Fibroblast of pulmonary artery (primary cell): ENCODE measurements at regions not wholly inside any gene's neighbourhood (a gene's known extent, or its start where the extent isn't known, plus 50 kb on each side); places are given as distances from the start of the nearest gene placed in this dataset.
"Not testable (repeated sequence)": the region's sequence is repeated elsewhere in the genome, so short reads cannot be mapped to it uniquely, and the experiment has no call there.

ENCODE experiments used
- DNase-seq: peaks from one replicate; pipeline ENCODE4 v3.0.0-alpha.2; 2010; ENCODE audit warnings: low read depth
- H3K4me3 ChIP-seq: replicated peaks from 2 replicates; pipeline ENCODE4 v1.5.1; 2011; ENCODE audit warnings: low read depth, mild to moderate bottlenecking, control low read depth, low read length, moderate library complexity
- TF ChIP-seq, protein P1 (sequence below): IDR thresholded peaks from 2 replicates; pipeline ENCODE4 v1.5.1; 2011; ENCODE audit warnings: mild to moderate bottlenecking, control low read depth, low read length, inconsistent platforms; ENCODE audit errors: missing control alignments

DNA sequence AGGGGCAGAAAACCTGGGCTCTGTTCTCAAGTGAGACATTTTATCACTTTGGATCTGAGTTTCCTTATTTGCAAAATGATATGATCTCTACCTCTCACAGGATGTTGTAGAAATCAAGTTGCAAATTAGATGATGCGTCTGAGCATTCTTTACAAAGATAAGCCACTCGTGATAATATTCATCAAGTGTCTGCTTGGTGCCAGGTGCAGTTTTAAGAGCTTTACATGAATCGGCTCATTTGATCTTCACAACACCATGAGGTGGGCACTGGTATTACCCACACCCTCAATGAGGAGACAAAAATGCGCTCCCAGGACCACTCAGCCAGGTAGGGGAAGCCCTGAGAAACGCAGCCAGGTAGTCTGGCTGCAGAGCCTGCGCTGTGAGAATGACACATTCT, 59.1 kb upstream of the CA12 start:
- H3K4me3 ChIP-seq = no peak overlapping the region

DNA sequence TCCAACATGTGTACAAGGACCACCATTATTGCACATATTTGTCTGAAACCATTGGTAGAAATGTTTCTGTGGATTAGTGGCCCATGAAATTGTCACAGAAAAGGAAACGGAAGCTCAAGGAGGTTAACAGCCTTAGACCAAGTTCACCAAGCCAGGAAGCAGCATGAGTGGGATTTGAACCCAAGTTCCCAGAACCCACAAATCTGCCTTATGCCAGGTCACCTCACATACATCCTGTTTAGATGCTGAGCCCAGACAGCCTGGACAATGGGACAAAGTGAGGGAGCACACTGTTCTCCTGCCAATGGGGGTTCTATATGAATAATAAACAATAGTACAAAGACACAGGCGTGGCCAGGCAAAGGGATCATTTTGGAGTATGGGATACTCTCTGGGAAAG, 59.6 kb upstream of the CA12 start:
- DNase-seq = no peak
- H3K4me3 ChIP-seq = no peak overlapping the region
- TF ChIP-seq, protein P1, sequence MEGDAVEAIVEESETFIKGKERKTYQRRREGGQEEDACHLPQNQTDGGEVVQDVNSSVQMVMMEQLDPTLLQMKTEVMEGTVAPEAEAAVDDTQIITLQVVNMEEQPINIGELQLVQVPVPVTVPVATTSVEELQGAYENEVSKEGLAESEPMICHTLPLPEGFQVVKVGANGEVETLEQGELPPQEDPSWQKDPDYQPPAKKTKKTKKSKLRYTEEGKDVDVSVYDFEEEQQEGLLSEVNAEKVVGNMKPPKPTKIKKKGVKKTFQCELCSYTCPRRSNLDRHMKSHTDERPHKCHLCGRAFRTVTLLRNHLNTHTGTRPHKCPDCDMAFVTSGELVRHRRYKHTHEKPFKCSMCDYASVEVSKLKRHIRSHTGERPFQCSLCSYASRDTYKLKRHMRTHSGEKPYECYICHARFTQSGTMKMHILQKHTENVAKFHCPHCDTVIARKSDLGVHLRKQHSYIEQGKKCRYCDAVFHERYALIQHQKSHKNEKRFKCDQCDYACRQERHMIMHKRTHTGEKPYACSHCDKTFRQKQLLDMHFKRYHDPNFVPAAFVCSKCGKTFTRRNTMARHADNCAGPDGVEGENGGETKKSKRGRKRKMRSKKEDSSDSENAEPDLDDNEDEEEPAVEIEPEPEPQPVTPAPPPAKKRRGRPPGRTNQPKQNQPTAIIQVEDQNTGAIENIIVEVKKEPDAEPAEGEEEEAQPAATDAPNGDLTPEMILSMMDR = no peak

More for the DNA sequence above, 59.1 kb upstream of the CA12 start:
- no peak for DNase-seq
- TF ChIP-seq, protein P1 = no peak

DNA sequence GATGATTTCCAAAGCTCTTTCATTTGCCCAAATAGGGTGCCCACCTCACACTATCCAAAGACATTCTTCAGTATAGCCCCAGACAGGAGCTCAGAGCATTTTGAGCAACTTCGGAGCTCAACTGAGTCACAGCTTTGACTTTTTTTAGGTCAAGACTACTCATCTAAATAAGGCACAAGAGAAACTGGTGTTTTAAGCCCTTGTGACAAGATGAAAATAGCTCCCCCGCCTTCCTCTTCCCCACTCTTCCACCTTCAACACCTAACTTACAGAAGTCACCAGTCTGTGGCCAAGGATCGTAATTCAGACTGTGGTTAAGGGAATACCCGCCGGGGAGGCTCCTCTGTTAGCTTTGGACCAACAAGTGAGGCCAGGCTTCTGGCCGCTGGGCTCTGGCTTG, 60.4 kb upstream of the CA12 start:
- TF ChIP-seq, protein P1 = no peak
- H3K4me3 ChIP-seq = no peak overlapping the region
- DNase-seq = no peak

DNA sequence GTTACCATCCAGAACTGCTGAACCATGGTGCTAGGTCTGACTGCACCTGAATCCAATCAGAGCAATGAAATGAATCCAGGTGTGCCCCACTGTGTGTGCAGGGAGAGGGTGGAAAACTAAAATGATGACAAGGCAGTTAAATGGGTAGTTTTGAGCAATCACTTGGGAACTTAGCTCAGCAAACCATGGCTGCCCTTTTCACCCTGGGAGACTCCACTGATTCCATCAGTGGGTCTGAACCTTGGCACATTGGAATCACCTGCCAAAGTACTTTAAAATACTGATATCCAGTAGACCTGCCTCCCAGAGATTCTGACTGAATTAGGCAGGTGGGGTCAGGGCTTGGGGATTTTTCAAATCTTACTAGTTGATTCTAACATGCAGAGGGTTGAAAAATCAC, 59.8 kb upstream of the USP3 start:
- no peak overlapping the region for H3K4me3 ChIP-seq
- TF ChIP-seq, protein P1 = no peak
- no peak for DNase-seq

DNA sequence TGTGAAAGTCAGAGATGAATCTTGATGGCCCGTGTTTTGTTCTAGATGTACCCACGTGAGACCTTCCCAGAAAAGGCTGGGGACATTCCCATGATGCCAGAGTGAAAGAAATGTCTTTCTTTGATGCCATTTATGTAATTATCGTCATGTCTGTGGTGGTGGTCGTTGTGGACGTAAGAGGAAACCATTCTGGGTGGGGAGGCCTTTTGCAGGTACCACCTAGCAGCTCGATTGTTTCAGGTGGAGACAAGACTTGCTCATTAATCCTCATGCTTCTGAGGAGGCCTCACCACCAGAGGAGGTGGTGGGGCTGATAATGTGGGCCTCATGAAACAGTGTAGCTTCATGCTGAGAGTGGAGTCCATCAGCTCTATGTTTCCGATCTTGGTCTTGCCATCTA, 58.1 kb upstream of the USP3 start:
- no peak overlapping the region for H3K4me3 ChIP-seq
- TF ChIP-seq, protein P1 = no peak
- DNase-seq = no peak

DNA sequence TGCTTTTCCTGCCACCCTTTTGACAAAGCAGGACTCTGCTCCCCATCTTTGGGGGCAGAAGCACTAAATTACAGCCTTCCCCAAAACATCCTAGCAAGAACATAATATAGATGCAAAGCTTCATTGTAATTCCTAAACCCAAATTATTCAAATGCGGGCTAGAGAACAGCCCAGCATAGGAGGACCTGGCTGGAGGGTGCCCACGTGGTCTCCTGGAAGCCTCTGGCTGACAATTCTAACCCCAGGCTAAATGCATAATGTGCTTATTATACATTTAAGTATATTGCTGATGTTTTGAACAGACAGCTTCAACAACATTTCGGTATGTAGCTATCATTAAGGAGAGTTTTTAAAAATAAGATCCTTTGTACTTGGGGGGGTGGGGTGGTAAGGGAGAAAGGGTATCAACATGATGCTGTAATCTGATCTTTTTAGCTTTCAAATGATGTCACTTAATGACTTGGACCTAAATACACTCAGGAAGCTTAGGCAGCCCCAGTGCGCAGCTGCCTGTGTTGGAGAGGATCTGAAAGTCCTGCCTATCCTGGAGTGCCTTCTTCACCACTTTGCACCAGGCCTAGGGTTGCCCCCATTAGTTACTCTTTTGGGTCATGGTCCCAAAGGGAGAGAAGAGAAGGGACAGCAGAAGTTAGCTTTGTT, 57.2 kb upstream of the USP3 start:
- no peak overlapping the region for H3K4me3 ChIP-seq
- TF ChIP-seq, protein P1 = no peak
- DNase-seq = no peak

DNA sequence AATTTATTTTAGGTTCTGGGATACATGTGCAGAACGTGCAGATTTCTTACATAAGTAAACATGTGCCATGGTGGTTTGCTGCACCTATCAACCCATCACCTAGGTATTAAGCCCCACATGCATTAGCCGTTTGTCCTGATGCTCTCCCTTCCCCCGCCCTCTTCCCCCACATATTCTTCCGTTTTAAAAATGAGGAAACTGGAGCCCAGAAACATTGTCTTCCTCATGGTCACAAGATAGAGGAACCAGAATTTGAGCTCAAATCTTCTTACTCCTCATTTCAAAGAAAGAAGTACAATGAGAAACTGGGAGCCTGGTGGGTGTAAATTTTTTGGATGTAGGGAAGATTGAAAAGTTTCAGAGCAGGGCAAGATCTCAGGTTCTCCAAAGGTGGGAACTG, 56.1 kb upstream of the USP3 start:
- no peak for DNase-seq
- H3K4me3 ChIP-seq = no peak overlapping the region
- TF ChIP-seq, protein P1 = no peak

DNA sequence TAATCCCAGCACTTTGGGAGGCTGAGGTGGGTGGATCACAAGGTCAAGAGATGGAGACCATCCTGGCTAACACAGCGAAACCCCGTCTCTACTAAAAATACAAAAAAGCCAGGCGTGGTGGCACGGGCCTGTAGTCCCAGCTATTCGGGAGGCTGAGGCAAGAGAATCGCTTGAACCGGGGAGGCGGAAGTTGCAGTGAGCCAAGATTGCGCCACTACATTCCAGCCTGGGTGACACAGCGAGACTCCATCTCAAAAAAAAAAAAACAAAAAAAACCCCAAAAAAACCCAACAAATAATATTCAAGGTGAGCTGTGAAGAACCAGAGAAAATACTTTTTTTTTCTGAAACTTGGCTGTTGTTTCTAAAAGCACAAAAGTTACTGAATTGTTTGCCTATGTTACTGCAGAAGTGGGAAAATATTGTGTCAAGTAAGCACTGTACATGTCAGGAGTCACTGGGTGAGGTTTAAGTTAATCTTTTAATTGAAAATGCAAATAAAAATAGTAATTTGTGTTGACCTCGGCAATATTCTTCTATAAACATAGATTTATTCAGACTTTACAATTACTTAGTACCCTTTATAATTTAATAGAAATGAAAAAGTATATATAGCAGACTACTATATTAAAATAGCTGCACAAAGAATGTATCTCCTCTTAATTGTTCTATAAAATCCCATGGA, 55.4 kb upstream of the USP3 start:
- H3K4me3 ChIP-seq, DNase-seq: not testable (repeated sequence)
